GM19395 (cell line): ENCODE measurements at regions not wholly inside any gene's neighbourhood (a gene's known extent, or its start where the extent isn't known, plus 50 kb on each side); places are given as distances from the start of the nearest gene placed in this dataset.

Source experiments
- ATAC-seq: cut with Tn5 transposase; IDR thresholded peaks from one replicate; pipeline ENCODE4 v1.9.1; 2021; ENCODE audit warnings: mild to moderate bottlenecking, moderate library complexity; ENCODE audit not compliant: unreplicated experiment

DNA sequence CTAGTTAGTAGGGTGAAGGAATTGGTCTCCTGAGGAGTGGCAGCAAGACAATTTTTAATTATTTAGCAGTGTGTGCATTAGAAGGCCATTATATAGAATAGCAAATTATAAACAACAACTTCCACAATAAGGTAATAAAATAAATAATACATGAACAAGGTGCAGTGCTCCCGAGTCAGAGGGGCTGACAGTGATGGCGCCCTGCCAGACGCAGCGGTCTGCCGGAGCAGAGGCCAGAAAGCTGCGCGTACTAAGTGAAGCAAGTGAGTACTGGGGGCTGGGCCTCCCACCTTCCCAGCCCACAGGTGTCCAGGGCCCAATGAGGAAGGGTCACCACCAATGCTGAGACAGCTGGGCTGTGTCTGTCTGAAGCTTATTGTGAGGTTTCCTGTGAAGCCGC, 72.0 kb upstream of the VRK1 start:
- ATAC-seq = no peak

DNA sequence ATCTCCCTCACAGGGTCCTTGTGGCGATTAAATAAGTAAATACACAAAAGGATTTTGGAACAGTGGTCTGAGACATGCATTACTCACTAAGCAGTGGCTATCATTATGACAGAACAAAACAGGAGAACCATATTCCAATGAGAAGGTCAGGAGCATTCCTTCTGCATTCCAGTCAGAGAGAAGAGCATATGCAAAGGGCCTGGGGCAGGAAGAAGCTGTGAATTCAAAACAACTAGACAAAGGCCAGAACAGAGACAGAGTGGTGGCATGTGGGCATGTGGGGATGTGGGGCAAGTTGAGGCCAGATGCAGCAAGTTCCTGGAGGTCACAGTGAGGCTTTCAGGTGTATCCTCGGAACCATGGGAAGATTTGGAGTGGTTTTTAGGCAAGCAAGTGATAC, 70.1 kb upstream of the VRK1 start:
- no peak for ATAC-seq

DNA sequence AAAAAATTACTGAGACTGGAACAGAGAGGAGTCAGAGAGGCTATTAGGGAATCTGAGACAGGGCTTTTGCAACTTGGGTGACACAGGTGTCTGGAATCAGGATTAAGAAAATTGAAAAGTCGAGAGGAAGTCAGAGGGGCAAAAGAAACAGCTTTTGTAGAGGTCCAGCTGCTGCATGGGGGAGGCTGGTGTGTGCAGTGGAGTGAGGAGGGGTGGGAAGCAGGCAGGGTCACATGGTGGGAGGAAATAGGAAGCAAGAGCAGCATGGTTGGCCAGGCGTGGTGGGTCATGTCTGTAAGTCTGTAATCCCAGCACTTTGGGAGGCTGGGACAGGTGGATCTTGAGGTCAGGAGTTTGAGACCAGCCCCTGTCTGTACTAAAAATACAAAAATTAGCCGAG, 69.7 kb upstream of the VRK1 start:
- no peak for ATAC-seq

DNA sequence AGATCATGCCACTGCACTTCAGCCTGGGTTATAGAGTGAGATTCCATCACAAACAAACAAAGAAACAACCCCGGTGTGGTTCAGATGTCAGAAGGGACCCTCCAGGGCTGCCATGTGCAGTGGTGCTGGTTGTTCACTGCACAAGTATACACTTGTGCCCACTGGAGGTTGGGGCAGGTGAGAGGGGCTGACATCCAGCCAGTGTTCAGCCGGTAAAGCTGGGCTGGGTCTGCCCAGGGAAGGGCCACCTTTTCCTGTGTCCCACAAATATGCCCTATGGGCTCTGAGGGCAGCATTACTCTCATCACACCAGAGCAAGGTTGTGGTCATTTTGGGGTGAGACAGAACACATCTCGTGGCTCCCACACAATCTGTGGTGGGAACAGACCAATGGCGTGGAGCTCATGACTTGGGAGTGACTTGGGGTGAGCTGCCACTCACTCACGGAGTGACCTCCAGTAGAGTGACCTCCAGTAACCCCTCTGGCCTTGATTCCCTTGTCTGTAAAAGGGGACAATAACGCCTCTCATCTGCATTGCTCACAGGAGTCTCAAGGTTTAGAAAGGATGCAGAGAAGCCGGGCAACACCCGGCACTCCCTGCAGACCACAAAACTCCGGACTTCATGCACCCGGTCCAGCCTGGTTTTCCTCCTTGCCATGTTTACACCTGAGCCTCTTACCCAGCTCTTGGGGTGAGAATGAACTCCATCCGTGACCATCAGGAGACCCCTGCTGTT, 69.0 kb upstream of the VRK1 start:
- ATAC-seq = no peak

DNA sequence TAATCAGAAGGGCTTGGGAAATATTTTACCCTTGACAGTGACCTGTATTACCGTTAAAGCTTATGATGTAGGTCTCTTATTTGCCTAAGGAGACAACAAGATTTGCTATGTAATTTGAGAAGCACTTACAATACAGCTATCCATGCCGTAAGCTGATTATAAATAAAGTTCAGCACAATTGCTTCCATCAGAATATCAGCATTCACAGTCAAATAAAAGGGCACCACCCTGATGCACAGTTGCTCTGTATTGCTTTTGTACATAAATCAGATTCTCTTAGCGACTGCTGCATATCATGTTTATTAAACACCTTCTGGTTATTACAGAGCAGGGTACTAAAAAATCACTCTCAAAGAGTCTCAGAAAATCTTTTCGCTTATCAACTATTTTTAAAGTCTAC, 67.3 kb upstream of the VRK1 start:
- no peak for ATAC-seq

DNA sequence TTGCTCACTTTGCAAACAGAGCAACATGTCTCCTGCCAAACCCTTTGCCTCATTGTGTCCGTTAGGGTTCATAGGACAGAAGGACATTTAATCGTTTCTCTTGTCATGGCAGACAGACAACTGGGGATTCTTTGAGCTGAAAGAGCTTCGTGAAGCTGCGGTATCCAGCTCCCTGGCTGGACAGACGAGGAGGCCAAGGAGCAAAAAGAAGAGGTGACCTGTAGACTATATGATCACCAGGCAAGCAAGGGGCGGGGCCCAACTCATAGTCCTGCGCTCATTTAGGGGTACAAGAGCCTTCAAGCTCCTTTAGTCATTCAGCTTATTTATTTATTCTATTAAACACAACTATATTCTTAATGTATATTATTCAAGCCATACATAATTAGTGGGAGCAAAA, 66.8 kb upstream of the VRK1 start:
- no peak for ATAC-seq

DNA sequence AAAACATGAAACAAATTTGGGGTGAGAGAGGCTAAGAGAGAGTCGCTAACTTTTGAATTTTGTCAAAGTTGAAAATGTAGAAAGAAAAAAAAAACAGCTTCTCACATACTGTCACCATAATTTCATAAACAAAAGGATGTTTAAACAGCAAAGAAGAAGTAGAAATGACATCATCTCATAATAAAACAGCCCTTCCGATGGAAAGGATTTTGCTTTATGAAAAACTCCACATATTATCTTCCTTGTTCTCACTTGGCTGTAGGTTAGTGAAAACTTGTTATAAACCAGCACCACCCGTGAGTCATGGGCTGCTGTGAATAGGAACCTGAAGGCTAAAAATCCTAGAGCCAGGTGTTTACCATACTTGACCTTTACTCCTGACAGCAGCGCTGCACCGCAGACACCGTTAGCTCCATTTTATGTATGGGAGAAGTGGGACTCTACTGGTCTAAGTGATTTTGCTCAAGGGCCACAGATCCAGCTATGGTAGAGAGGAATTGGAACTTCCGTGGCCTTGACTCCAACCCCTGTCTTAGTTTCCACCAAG, 63.0 kb upstream of the VRK1 start:
- ATAC-seq = no peak

DNA sequence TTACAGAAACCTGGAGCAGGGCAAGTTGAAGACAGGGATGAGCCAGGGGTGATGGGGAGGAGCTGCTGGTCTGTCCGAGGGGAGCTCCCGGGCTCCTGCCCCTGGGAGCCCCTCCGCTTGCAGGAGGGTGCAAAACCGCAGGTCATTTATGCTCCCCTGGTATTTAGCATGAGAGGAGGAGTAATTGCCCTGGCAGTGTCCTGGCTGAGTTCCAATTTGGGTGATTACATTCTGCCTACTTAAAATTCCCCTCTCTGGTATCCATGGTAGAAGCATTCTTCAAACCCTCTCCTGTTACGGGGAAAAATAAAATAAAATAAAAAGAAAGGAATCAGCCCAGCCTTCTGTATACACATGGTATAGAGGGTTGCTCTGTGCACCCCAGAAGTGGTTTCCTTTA, 61.7 kb upstream of the VRK1 start:
- ATAC-seq = no peak

DNA sequence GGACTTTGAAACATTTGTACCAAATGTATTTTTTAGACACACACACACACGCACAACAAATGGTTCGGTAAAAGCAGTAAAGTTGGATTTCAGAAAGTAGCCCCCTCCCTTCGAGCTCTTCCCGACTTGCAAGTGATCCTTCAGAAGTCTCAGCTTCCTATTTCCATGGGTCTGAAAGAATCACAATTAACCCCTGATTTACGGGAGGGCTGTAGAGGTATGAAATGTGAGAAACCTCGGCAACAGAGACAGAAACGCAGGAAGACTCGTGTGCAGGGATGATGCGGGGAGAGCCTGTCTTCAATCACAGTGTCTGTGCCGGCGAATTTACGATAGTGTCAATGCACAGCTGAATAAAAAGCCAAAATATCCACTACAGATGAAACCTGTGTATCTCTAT, 60.7 kb upstream of the VRK1 start:
- ATAC-seq = no peak

DNA sequence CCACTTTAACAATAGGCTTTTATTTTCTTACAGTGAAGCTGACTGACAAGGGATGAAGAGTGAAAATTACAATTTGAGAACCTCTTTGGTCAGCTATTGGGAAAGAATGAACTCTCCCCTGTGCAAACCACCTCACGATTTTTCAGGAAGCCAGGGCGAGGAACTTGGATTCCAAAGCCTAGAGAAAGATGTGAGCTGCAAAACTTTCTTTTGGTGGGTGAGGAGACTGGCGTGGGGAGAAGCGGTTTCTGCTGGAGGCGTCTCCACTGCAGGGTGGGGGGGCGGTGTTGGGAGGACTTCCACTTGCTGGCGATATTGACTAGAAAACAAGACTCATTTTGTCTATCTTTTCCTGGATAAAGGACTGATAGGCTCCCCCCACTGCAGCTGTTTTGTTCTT, 59.3 kb upstream of the VRK1 start:
- ATAC-seq = no peak

DNA sequence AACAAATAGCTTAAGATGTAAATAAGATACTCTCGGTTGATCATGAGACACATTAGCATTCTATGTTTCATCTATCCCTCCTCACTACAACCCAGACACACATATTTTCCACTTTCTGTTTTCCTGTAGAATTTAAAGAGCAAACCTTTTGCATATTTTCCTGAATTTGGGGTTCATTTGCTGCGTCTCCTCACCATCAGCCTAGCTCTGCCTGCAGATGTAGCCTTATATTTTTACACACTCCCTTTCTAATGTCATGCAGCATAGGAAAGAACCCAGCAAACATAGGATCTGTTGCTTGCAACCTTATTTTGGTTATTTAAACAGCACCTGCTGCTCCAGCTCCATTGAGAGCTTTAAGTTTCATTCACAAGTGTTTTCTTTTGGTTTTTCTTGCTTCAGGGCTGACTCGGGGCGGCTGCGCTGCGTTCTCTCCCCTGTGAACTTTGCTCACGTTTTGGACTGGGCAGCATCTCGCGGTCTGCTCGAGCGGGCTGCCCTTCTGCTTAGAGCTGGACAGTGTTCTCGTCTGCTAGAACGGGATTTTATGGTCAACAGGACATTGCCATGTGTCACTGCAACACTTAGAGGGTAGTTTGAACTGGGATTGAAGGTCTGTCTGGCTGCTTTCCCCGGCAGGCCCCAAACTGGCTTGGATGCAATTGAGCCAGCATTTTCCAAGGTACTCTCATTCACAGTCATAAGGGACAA, 57.8 kb upstream of the VRK1 start:
- ATAC-seq = no peak

DNA sequence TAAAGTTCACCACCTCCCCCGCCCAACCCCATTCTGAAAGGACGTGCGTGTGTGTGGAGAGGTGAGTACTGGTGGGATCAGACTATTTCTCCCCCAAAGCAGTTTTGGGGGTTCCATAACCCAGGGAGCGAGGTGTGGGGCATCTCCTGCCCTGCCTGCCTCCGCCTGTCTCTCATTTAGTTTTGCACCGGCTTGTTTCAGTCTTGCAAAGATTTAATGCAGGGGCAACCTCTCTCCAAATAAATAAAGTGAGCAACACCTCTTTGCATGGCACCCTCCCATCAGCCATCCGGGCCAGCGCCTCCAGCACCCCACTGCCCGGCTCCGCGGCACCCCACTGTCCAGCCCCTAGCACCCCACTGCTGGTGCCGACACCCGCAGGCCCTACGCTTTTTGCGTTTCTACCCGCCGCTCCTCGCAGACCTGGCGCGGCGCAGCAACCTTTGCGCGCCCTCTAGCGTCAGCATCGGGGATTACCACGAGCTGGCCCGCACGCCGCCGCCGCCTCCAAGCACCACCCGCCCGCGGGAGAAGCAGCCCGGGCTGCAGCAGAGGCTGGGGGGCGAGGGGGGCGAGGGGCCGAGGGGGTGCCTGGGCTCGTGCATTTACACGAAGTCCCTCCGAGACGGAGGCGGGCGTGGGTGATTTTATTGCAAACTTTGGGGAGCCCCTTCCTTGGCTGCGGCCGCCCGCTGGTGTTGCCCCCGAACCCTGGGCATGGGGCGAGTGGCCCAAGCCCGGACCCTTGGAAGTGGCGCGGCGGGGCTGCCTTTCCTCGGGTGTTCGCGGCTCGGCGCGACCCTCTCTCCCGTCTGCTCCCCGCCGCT, 55.8 kb upstream of the VRK1 start:
- ATAC-seq = peak; percentile 87

DNA sequence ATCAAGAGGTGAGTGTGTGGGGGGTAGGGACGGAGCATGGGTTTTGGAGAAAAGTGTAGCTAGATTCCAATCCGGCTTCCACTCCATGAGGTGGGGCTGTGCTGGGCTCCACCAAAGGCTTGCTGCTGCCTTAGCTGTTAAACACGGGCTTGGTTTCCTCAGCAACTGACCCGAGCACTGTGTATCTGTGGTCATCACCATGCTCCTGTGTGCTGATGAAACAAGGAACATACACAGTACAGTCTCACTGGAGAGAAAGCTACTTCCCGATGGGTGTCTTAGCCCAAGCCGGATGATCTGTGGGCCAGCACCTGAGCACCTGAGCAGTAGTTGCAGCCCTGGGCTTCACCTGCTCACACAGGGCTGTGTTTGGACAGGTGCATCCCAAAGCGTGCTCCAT, 52.9 kb upstream of the VRK1 start:
- ATAC-seq = no peak

DNA sequence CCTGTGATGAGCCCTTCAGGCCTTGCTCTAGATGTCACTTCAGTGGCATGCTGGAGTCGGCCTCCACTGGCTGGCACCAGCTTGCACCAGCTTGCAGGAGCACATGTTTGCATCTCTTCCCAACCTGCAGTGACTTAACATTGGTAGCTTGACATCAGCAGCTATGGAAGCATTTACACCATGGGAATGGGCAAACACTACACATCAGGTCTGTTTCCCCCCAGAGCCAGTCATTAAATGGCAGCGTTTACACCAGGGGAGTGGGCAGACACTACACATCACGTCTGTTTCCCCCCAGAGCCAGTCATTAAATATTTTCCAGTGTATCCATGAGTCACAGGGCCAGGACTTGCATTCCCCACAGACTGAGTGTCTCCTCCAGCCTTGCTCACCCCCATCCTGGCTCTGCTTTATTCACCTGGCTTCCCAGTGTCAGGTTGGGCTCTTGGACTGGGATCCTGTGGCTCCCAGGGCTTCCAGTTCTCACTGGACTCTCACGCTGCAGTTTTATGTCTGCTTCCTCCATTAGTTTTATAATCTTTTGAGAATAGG, 51.6 kb upstream of the VRK1 start:
- ATAC-seq = no peak

DNA sequence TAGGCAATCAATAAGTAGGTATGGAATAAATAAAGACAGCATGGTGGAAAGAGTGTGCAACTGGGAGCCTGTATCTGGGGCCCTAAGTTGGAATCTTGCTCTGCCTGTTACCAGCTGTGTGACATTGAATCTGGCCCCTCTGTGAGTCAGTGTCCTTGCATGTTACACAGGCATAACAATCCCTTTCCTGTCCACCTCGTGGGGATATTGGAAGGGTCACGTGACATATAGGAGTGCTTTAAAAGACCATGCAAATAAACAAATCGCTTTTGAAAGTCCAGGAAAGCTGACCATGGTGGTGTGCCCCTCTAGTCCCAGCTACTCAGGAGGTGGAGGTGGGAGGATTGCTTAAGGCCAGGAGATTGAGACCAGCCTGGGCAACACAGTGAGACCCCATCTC, 51.1 kb upstream of the VRK1 start:
- ATAC-seq = no peak

DNA sequence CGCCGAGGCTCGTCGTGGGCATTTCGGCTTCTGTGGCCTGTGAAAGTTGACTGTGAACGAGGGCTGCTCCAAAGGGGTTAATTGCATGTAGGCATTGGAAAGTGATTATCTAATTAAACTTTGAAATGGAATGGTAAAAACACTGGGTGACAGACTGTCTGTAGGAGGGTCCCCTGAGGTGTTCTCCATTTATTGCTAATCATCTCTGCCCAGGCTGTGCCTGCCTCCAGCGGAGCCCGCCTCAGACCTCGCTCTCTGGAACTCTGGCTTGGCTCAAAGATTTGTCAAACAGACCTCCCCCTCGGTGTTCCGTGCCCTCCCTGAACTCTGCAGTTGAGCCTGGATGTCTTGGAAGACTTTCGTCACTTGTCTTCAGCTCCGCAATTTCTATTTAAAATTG, 50.2 kb upstream of the VRK1 start:
- ATAC-seq = no peak
